ENCODE measurements at regions not wholly inside any gene's neighbourhood (a gene's known extent, or its start where the extent isn't known, plus 50 kb on each side); places are given as distances from the start of the nearest gene placed in this dataset.
"Not testable (repeated sequence)": the region's sequence is repeated elsewhere in the genome, so short reads cannot be mapped to it uniquely, and the experiment has no call there.

DNA sequence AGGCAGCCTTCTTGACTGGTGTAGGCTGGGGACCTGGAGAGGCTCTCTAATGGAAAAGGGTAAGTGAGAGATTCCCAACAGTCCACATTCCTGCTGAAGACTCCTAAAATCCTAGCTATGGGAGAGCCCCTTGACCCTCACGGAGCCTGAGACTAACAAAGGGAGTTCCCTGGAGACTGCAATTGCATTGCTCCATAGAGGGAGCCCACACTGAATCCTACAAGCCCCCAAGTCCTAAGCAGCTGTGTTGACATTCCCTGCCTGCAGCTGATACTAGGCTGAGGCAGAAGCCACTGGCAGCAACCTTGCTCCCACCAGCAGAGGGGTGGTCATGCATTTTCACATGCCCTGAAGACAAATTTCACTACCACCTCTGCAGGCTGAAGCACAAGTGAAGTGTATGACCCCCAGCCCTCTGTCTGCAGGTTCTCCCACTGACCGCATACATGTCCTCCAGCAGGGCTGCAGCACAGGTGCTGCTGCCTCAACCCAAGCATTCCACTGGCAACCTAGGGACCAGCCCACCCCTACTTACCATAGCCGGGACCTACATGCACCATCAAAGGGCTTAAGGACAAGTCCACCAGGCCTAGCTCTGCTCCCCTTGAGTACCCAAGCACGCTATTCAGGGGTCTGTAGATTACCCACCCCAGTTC, 130.3 kb upstream of the SLC13A1 start:
- Histone ChIP-seq H3K36me3 (no peaks in the 10 kb centered on the region), H3K4me1 (no peaks in the 10 kb centered on the region), H3K4me3 (no peak overlapping the region), H3K9me3 (no peaks in the 10 kb centered on the region), H3K27ac (no peak overlapping the region), H3K27me3 (no peaks in the 10 kb centered on the region)
- intact Hi-C loops (cut with DNase I), result no loop called here
- TF ChIP-seq POLR2AphosphoS5 (IDR thresholded peaks at IDR 0.05) (no peak), EP300 (IDR thresholded peaks at IDR 0.05) (no peak), POLR2A (IDR thresholded peaks at IDR 0.05) (no peak)
- TF ChIP-seq, protein P1, sequence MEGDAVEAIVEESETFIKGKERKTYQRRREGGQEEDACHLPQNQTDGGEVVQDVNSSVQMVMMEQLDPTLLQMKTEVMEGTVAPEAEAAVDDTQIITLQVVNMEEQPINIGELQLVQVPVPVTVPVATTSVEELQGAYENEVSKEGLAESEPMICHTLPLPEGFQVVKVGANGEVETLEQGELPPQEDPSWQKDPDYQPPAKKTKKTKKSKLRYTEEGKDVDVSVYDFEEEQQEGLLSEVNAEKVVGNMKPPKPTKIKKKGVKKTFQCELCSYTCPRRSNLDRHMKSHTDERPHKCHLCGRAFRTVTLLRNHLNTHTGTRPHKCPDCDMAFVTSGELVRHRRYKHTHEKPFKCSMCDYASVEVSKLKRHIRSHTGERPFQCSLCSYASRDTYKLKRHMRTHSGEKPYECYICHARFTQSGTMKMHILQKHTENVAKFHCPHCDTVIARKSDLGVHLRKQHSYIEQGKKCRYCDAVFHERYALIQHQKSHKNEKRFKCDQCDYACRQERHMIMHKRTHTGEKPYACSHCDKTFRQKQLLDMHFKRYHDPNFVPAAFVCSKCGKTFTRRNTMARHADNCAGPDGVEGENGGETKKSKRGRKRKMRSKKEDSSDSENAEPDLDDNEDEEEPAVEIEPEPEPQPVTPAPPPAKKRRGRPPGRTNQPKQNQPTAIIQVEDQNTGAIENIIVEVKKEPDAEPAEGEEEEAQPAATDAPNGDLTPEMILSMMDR (IDR thresholded peaks at IDR 0.05), result no peak
- WGBS, 2 donors, result 89% methylated on average over 4 of the region's 4 CpGs
- no peak for DNase-seq

DNA sequence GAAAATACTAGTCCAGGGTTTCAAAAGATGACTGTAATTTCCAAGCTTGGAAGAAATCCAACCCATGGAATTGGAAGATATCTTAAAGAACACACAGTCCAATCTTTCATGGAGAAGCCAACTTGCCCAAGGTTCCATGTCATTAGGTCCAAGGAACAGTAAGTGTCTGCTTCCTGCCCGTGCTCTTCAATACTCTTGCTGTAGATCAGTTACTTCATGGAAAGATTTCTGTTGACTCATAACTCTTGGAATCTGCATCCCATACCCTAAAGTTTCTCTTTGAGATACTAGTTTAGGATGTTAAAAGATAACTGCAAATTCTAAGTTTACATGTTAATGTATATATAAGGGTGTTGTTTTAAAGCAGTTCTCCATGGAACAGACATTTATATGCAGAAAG, 127.9 kb upstream of the SLC13A1 start:
- TF ChIP-seq, protein P1 (IDR thresholded peaks at IDR 0.05), result no peak
- TF ChIP-seq EP300 (IDR thresholded peaks at IDR 0.05), result no peak
- no peak for TF ChIP-seq POLR2AphosphoS5 (IDR thresholded peaks at IDR 0.05)
- TF ChIP-seq POLR2A (IDR thresholded peaks at IDR 0.05), result no peak
- H3K27ac ChIP-seq, result no peak overlapping the region
- H3K9me3 ChIP-seq, result peaks cover 0 to 6% (median 3%) of the 10 kb centered on the region in 4 donors
- DNase-seq, result no peak
- intact Hi-C loops (cut with DNase I), result no loop called here
- H3K4me3 ChIP-seq, result no peak overlapping the region
- H3K36me3 ChIP-seq, result no peaks in the 10 kb centered on the region
- no peaks in the 10 kb centered on the region for H3K27me3 ChIP-seq
- WGBS, 2 donors, result 85 to 91% methylated on average over 1 of the region's 1 CpG
- no peaks in the 10 kb centered on the region for H3K4me1 ChIP-seq

DNA sequence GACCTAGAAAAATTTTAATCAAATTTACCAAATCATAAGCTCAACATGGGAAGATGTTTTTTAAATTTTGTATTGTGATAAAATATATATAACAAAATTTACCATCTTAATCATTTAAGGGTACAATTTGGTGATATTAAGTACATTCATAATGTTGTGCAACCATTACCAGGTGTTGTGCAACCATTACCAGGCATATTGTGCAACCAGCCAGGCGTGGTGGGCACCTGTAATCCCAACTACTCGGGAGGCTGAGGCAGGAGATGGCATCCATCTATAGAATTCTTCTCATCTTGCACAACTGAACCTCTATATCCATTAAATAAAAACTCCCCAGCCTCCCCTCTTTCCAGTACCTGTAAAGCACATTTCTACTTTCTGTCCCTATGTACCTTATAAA, 124.5 kb upstream of the SLC13A1 start:
- no peak for TF ChIP-seq EP300 (IDR thresholded peaks at IDR 0.05)
- WGBS, 2 donors, result 60 to 76% methylated on average over 2 of the region's 2 CpGs
- intact Hi-C loops (cut with DNase I), result no loop called here

DNA sequence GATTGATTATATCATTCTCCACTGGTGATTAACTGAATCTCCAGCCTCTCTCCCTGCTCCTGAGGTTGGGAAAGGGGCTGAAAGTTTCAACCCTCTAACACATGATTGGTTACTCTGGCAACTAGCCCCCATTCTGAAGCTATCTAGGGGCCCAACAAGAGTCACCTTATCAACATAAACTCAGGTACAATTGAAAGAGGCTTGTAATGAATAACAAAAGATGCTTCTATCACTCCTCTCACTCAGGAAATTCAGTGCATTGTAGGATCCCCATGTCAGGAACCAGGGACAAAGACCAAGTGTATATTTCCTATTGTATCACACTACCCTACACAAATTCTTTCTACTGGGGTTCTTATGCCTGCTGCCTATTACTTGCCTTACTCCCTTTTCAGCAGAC, 123.9 kb upstream of the SLC13A1 start:
- H3K27me3 ChIP-seq, result no peaks in the 10 kb centered on the region
- TF ChIP-seq POLR2AphosphoS5 (IDR thresholded peaks at IDR 0.05), result no peak
- TF ChIP-seq EP300 (IDR thresholded peaks at IDR 0.05), result no peak
- TF ChIP-seq, protein P1 (IDR thresholded peaks at IDR 0.05), result no peak
- no peak for TF ChIP-seq POLR2A (IDR thresholded peaks at IDR 0.05)
- peaks cover 0 to 9% (median 3%) of the 10 kb centered on the region in 4 donors for H3K9me3 ChIP-seq
- H3K4me1 ChIP-seq, result no peaks in the 10 kb centered on the region
- no peaks in the 10 kb centered on the region for H3K36me3 ChIP-seq
- intact Hi-C loops (cut with DNase I), result no loop called here
- no peak overlapping the region for H3K4me3 ChIP-seq
- H3K27ac ChIP-seq, result no peak overlapping the region
- no peak for DNase-seq

More for the DNA sequence above, 124.5 kb upstream of the SLC13A1 start:
- H3K27me3 ChIP-seq, result no peaks in the 10 kb centered on the region
- H3K4me3 ChIP-seq, result no peak overlapping the region
- H3K27ac ChIP-seq, result no peak overlapping the region
- no peaks in the 10 kb centered on the region for H3K36me3 ChIP-seq
- H3K4me1 ChIP-seq, result no peaks in the 10 kb centered on the region
- peaks cover 0 to 9% (median 3%) of the 10 kb centered on the region in 4 donors for H3K9me3 ChIP-seq
- DNase-seq, result no peak

GRCh38 chr7:123321578-123321977, 121.8 kb upstream of the SLC13A1 start:
- not testable (repeated sequence) for DNase-seq
- WGBS, 2 donors, result 78 to 86% methylated on average over 5 of the region's 5 CpGs

DNA sequence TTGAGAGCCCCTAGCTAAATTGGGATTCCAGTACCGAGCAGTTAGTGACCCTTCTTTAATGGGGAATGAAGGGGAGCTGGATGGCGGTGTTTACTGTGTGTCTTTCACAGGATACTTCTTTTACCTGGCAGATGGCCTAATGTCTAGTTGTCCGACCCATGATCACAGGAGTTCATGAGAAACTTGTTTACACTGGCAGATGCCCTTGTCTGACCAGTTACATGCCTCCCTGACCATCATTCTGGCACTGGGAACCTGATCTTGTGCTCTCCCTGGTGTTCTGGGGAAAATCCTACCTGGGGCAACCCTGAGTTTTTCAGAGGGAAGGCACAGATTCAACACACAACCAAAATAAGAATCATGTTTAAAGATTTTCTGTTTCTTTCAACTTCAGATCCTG, 120.1 kb upstream of the SLC13A1 start:
- Histone ChIP-seq H3K9me3 (peaks cover 0 to 9% (median 3%) of the 10 kb centered on the region in 4 donors), H3K4me1 (no peaks in the 10 kb centered on the region), H3K27me3 (no peaks in the 10 kb centered on the region), H3K27ac (no peak overlapping the region), H3K4me3 (no peak overlapping the region), H3K36me3 (no peaks in the 10 kb centered on the region)
- 82 to 90% methylated on average over 3 of the region's 3 CpGs for WGBS, 2 donors
- TF ChIP-seq EP300 (IDR thresholded peaks at IDR 0.05), result no peak
- no peak for TF ChIP-seq POLR2A (IDR thresholded peaks at IDR 0.05)
- TF ChIP-seq, protein P1 (IDR thresholded peaks at IDR 0.05), result no peak
- no peak for TF ChIP-seq POLR2AphosphoS5 (IDR thresholded peaks at IDR 0.05)
- intact Hi-C loops (cut with DNase I), result no loop called here
- DNase-seq, result no peak

More at GRCh38 chr7:123321578-123321977, 121.8 kb upstream of the SLC13A1 start:
- H3K27me3 ChIP-seq; H3K4me1 ChIP-seq; H3K9me3 ChIP-seq; H3K36me3 ChIP-seq; H3K27ac ChIP-seq; intact Hi-C loops (cut with DNase I); H3K4me3 ChIP-seq: not testable (repeated sequence)
